Stimulated activated CD8-positive, alpha-beta memory T cell treated with anti-CD3 and anti-CD28 coated beads, Interleukin-4, amount 100 ng/mL, for 4 hours (primary cell): ENCODE measurements at regions not wholly inside any gene's neighbourhood (a gene's known extent, or its start where the extent isn't known, plus 50 kb on each side); places are given as distances from the start of the nearest gene placed in this dataset.
"Not testable (repeated sequence)": the region's sequence is repeated elsewhere in the genome, so short reads cannot be mapped to it uniquely, and the experiment has no call there.

Experiments
- DNase-seq, 2 donors: peaks; one replicate each; pipeline ENCODE4 v3.0.0-alpha.2; 2020; ENCODE audit warnings: low read depth in 2 of 2, low spot score in 1 of 2

- no peak for DNase-seq
Measured at GRCh38 chr5:125865166-125865815, 557.9 kb upstream of the GRAMD2B start.

DNA sequence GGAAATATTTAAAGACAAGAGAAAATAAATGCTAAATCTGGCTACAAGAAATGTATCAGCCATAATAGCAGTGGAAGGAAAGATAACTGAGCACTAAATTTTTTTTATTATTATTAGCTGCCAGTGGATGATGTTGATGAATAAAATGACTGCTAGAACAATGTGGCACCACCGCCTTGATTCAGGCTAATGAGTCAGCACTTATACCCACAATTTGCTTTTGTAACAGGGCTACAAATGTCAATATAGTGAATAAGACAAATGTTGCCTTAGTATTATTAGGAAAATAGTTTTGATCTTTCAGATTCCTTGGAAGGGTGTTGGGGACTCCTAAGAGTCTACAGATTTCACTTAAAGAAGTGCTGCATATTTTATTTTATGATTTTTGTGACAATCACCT lies 555.2 kb upstream of the GRAMD2B start:
- no peak for DNase-seq

- DNase-seq, result no peak
Measured at GRCh38 chr5:125870256-125870655, 553.0 kb upstream of the GRAMD2B start.

DNA sequence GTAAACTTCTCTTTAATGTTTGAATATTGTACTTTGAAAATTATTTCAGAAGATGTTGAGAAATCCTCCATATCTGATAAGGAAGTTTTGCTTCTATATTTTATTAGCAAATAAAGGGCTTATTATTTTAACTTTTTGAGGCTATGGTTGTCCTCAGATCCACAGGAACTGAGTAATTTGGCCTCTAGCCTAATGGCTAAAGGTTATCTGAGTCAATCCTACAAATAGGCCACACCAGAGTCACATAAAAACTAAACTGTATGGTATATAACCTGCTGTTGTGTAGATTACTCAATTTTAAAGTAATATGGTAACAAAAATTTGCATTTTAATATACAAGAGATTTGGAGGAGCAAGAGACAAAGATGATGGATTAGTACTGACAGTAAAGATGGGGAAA lies 549.2 kb upstream of the GRAMD2B start:
- no peak for DNase-seq

DNA sequence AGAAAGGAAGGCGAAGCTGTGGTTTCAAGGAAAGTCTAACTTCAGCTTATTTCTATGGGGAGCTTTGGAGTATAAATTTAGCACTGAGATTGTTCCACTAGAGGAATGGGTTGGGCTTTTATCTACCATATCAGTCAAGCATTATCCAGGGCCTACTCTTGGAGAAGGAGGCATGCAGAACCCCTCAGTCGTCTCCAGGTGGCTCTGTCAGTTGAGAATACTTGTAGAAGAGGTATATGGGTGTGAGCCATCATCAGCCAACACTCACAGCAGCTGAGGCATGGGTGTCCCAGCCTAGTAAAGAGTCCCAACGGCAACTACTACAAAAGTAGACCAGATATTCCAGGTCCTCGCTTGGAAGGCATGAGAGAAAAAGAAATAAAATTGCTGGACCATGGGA lies 548.5 kb upstream of the GRAMD2B start:
- no peak for DNase-seq

DNA sequence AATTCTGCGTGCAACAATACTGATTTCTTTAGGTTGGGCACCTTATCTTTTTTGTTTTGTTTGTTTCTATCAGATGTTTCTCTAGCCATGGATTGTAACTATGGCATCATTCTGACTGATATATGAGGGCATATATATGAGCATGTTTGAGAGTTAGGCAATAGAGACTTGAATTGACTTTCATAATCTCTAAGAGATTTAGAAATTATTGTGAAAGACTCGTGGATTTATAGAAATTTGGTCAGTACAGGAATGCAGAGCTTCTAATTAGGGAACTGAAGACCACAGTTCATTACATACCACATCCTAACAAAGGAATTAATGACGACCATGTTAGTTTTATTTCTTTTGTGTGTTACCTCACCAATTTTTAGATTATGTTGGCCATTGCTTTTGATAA lies 546.0 kb upstream of the GRAMD2B start:
- DNase-seq, result no peak

- DNase-seq, result no peak
Measured at GRCh38 chr5:125882061-125882460, 541.1 kb upstream of the GRAMD2B start.

GRCh38 chr5:125883223-125883622 lies 540.0 kb upstream of the GRAMD2B start:
- no peak for DNase-seq

- DNase-seq, result no peak
Measured at GRCh38 chr5:125888358-125888757, 534.9 kb upstream of the GRAMD2B start.

DNA sequence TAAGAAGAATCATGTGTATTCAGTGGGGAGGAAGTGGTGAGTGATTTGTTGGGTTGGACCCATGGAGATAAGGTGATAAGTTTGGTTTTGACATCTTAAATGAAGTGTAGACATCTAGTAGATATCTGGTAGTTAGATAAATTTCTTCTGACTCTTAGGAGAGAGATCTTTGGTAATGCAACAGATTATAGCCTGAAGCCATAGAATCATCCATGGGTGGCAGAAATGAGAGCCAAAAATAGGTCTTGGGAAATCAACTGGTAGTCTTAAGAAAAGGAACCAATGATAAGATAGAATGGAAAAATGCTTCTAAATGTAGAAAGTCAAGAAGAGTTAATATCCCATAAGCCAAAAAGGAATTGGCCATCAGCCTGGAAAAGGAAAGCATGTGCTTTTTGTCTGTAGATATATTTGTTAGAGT lies 532.7 kb upstream of the GRAMD2B start:
- no peak for DNase-seq

GRCh38 chr5:125891061-125891725 lies 532.0 kb upstream of the GRAMD2B start:
- no peak for DNase-seq

DNA sequence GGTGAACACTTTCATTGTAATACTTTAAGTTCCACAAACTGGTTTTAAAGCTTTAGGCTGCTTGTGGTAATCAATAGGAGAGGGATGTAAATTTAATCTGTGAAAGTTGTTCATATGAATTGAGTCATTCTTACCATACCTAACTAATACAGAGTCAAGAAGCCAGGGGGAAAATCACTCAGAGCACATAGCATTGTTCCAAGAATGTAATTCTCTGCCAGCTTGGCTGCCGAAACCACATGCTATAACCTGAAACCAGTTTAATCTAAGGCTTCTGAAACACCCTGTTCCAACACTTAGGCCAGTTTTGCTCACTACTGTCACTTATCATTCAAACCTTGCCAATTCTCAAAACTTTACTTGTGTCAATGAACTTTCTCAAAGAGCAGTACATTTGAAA lies 528.8 kb upstream of the GRAMD2B start:
- DNase-seq, result no peak

DNA sequence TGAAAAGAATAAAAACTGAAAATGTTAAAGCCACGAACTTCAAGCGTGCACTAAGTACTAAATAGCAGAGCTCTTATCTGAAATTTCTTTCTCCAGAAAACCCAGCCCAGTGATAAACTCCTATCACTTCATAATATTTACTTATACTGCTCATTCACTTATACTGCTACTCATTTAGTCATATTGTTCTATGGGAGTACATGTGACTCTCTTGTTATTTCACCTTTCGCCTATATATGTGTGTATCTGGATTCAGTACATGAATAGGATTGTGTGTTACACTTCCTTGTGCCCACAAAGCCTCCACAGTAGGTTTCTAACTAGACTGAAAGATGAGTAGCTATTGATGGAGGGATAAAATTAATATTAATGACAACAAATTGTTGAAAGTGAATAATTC lies 526.8 kb upstream of the GRAMD2B start:
- no peak for DNase-seq

DNA sequence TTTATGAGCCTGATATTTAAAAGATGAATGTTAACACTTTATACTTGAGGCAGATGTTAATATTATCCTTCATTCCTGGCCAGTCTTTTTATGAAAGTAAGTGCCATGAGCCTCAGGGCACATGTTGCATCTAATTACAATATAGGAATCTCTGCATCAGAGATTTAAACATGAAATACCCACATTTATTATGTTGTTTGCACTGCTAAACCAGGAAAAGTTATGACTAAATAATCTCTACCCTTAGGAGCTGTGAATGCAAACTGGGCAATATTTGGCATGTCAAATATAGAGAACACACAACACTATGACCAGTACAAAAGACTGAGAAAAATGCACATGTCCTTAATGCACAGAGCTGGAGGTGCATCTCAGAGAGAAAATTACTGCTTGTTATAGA lies 526.1 kb upstream of the GRAMD2B start:
- no peak for DNase-seq

GRCh38 chr5:125898851-125899405 lies 524.3 kb upstream of the GRAMD2B start:
- no peak for DNase-seq

DNA sequence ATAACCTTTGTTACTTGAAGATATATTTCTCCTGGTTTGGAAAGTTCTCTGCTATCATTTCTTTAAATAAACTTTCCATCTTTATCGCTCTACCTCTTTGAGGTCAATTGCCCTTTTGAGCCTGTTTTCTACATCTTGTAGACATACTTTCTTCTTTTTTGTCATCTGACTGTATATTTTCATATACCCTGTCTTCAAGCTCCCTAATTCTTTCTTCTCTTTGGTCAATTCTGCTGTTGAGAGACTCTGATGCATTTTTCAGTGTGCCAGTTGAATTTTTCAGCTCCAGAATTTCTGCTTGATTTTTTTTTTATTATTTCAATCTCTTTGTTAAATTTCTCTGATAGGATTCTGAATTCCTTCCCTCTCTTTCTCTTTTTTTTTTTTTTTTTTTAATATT lies 511.2 kb upstream of the GRAMD2B start:
- DNase-seq, result no peak

GRCh38 chr5:125913200-125913599 lies 510.0 kb upstream of the GRAMD2B start:
- DNase-seq, result no peak

GRCh38 chr5:125914471-125914870 lies 508.7 kb upstream of the GRAMD2B start:
- no peak for DNase-seq

GRCh38 chr5:125923958-125924357 lies 499.3 kb upstream of the GRAMD2B start:
- not testable (repeated sequence) for DNase-seq

DNA sequence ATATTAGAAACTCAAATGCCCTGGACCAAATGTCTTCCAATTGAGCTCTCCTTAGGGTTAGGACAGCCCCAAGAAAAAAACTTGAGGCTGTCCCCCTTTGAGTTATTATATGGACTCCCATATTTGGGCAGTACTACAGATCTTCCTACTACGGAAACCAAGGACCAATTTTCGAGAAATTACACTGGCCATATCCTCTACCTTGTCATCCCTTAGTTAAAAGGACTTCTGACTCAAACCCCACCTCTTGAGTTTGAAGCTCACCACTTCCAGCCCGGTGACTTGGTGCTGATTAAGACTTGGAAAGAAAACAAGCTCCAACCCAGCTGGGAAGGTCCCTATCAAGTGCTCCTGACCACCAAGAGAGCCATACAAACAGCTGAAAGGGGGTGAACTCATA lies 497.0 kb upstream of the GRAMD2B start:
- DNase-seq, result no peak

- DNase-seq, result no peak
Measured at GRCh38 chr5:125928663-125929062, 494.5 kb upstream of the GRAMD2B start.

DNA sequence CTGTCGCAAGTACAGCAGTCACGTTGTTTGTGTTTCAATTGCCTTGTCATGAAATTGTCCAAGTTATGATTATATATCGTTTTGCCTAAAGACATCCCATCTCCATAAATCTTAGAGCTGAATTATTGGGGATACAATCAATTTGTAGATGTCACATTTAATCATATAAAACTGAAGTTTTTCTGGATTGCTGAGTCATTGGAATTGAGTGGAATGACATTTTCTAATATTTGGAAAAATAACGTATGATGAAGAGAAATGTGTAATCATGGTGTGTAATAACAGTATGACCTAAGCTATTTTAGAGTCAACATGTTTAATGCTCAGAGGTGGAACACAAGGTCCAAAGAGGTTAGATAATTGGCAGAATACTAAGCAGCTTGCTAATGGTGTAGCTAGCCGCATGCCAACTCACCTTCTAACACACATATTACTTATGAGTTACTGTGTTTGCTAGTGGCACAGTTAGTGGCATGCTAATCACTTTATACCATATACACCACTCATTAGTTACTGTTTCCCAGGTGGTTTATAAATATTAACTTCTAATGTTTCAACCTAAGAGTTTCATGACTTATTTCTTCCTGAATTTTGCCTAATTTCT lies 473.1 kb upstream of the GRAMD2B start:
- no peak for DNase-seq
